Neutrophil (primary cell): ENCODE measurements at regions not wholly inside any gene's neighbourhood (a gene's known extent, or its start where the extent isn't known, plus 50 kb on each side); places are given as distances from the start of the nearest gene placed in this dataset.

Source experiments
- H3K27ac ChIP-seq: fragments of 200-600 bp; sonication (generic); 2 replicates; pipeline ENCODE4 v1.5.1; 2016; ENCODE audit warnings: mild to moderate bottlenecking, moderate library complexity
- H3K27me3 ChIP-seq: fragments of 200-600 bp; sonication (generic); 2 replicates; pipeline ENCODE4 v1.6.0; 2016; ENCODE audit warnings: mild to moderate bottlenecking
- H3K36me3 ChIP-seq: fragments of 200-600 bp; sonication (generic); 2 replicates; pipeline ENCODE4 v1.5.1; 2017
- H3K4me1 ChIP-seq, 2 experiments: fragments of 200-600 bp in 1 of 2; sonication (generic) in 1 of 2; 1 replicate in 1 of 2; 2 replicates in 1 of 2; pipeline versions ENCODE4 v1.5.1 to v1.6.1; 2013 to 2016; ENCODE audit warnings: low read depth in 1 of 2, low read length in 1 of 2, mild to moderate bottlenecking in 1 of 2, moderate library complexity in 1 of 2; ENCODE audit not compliant: control insufficient read depth in 1 of 2, insufficient read depth in 1 of 2
- H3K4me3 ChIP-seq, 2 experiments: fragments of 200-600 bp in 1 of 2; sonication (generic) in 1 of 2; 1 replicate in 1 of 2; 2 replicates in 1 of 2; pipeline ENCODE4 v1.5.1; 2013 to 2016; ENCODE audit warnings: low read depth in 1 of 2, low read length in 1 of 2, mild to moderate bottlenecking in 1 of 2, moderate library complexity in 1 of 2
- H3K9me3 ChIP-seq: fragments of 200-600 bp; sonication (generic); 2 replicates; pipeline ENCODE4 v1.5.1; 2016
- CTCF ChIP-seq: fragments of 200-600 bp; sonication (generic); IDR thresholded peaks from 2 replicates; pipeline ENCODE4 v1.5.1; 2016; ENCODE audit warnings: antibody characterized with exemption

GRCh38 chr1:5751833-5752745 is 240.1 kb downstream of the NPHP4 start:
- Histone ChIP-seq H3K9me3 (no peaks in the 10 kb centered on the region), H3K4me3 (no peak overlapping the region), H3K27ac (no peak overlapping the region), H3K27me3 (no peaks in the 10 kb centered on the region), H3K36me3 (no peaks in the 10 kb centered on the region), H3K4me1 (no peaks in the 10 kb centered on the region)
- no peak for TF ChIP-seq CTCF

- Histone ChIP-seq H3K4me1 (no peaks in the 10 kb centered on the region), H3K27me3 (no peaks in the 10 kb centered on the region), H3K9me3 (no peaks in the 10 kb centered on the region), H3K27ac (no peak overlapping the region), H3K36me3 (no peaks in the 10 kb centered on the region), H3K4me3 (no peak overlapping the region)
- TF ChIP-seq CTCF: no peak
These were observed 241.1 kb downstream of the NPHP4 start for GRCh38 chr1:5751163-5751540.

- H3K27me3 ChIP-seq: no peaks in the 10 kb centered on the region
- no peak for TF ChIP-seq CTCF
These were observed 241.8 kb downstream of the NPHP4 start for GRCh38 chr1:5750186-5751162.

GRCh38 chr1:5748286-5749225 is 243.7 kb downstream of the NPHP4 start:
- Histone ChIP-seq H3K4me3 (no peak overlapping the region), H3K9me3 (no peaks in the 10 kb centered on the region), H3K4me1 (no peaks in the 10 kb centered on the region), H3K27ac (no peak overlapping the region), H3K27me3 (peaks cover 3% of the 10 kb centered on the region), H3K36me3 (no peaks in the 10 kb centered on the region)
- TF ChIP-seq CTCF: no peak

More at GRCh38 chr1:5750186-5751162, 241.8 kb downstream of the NPHP4 start:
- Histone ChIP-seq H3K4me3 (no peak overlapping the region), H3K27ac (no peak overlapping the region), H3K36me3 (no peaks in the 10 kb centered on the region), H3K9me3 (no peaks in the 10 kb centered on the region), H3K4me1 (no peaks in the 10 kb centered on the region)
